T-cell (primary cell): ENCODE measurements at regions not wholly inside any gene's neighbourhood (a gene's known extent, or its start where the extent isn't known, plus 50 kb on each side); places are given as distances from the start of the nearest gene placed in this dataset.

Experiments used
- ATAC-seq, 4 experiments: fragments of 200-7000 bp in 3 of 4; fragments of 150-1000 bp in 1 of 4; cut with Tn5 transposase; replicated peaks in 1 of 4; 1 replicate in 3 of 4; 2 replicates in 1 of 4; pipeline ENCODE4 v1.10.0; 2021; ENCODE audit warnings: moderate library complexity in 3 of 4, mild to moderate bottlenecking in 2 of 4, moderate number of reproducible peaks in 1 of 4
- CTCF ChIA-PET, 2 donors: fragments of 300-600 bp; sonication (Branson Sonifier 250); formaldehyde crosslinking; loops; one replicate each; lab custom pipeline; 2022; ENCODE audit warnings: antibody characterized with exemption in 2 of 2; lab: Charles Lee
- POLR2A ChIA-PET, 2 donors: fragments of 300-600 bp; sonication (Branson Sonifier 250); formaldehyde crosslinking; loops; one replicate each; lab custom pipeline; 2022; ENCODE audit warnings: antibody characterized with exemption in 2 of 2; lab: Charles Lee
- DNase-seq, 35 experiments: peaks; one replicate each; pipeline versions ENCODE4 v3.0.0 to v3.0.0-alpha.2; 2013 to 2023
- H3K27ac ChIP-seq: one replicate; pipeline ENCODE4 v1.5.1; 2013; ENCODE audit warnings: low read length
- H3K27me3 ChIP-seq, 2 experiments: replicated peaks in 1 of 2; 1 replicate in 1 of 2; 2 replicates in 1 of 2; pipeline versions ENCODE4 v1.6.1 to v1.7.0; 2013; ENCODE audit warnings: low read length in 1 of 2, mixed read lengths in 1 of 2; ENCODE audit not compliant: control insufficient read depth in 2 of 2, insufficient read depth in 2 of 2; ENCODE audit errors: extremely low read depth in 1 of 2
- H3K36me3 ChIP-seq, 2 donors: 1 replicate in 1 of 2; 2 replicates in 1 of 2; pipeline versions ENCODE4 v1.6.1 to v1.7.0; 2013; ENCODE audit warnings: low read length in 1 of 2; ENCODE audit not compliant: control insufficient read depth in 2 of 2, insufficient read depth in 1 of 2; ENCODE audit errors: extremely low read depth in 1 of 2
- H3K4me1 ChIP-seq, 2 experiments: 1 replicate in 1 of 2; 2 replicates in 1 of 2; pipeline versions ENCODE4 v1.6.1 to v1.7.0; 2013; ENCODE audit warnings: low read length in 2 of 2, mixed read lengths in 1 of 2; ENCODE audit not compliant: insufficient read depth in 2 of 2, control insufficient read depth in 1 of 2; ENCODE audit errors: extremely low read depth in 1 of 2
- H3K4me3 ChIP-seq, 2 donors: 1 replicate in 1 of 2; 2 replicates in 1 of 2; pipeline versions ENCODE4 v1.5.1 to v1.7.0; 2013; ENCODE audit warnings: mild to moderate bottlenecking in 2 of 2, low read length in 1 of 2, moderate library complexity in 1 of 2; ENCODE audit not compliant: control insufficient read depth in 1 of 2; ENCODE audit errors: extremely low read depth in 1 of 2
- H3K9me3 ChIP-seq: 2 replicates; pipeline ENCODE4 v1.7.0; 2013
- H3K27ac Mint-ChIP-seq, 2 donors: one replicate each; pipeline ENCODE4 v1.8.0; 2020 to 2021; ENCODE audit warnings: mild to moderate bottlenecking in 2 of 2, mixed read lengths in 2 of 2
- H3K27me3 Mint-ChIP-seq, 2 donors: one replicate each; pipeline ENCODE4 v1.8.0; 2021 to 2022; ENCODE audit warnings: mixed read lengths in 2 of 2
- H3K36me3 Mint-ChIP-seq: one replicate; pipeline ENCODE4 v1.8.0; 2021; ENCODE audit warnings: mixed read lengths
- H3K4me1 Mint-ChIP-seq, 3 donors: one replicate each; pipeline ENCODE4 v1.8.0; 2020 to 2022; ENCODE audit warnings: mixed read lengths in 3 of 3, mild to moderate bottlenecking in 1 of 3
- H3K4me3 Mint-ChIP-seq, 3 donors: one replicate each; pipeline ENCODE4 v1.8.0; 2020 to 2022; ENCODE audit warnings: mild to moderate bottlenecking in 3 of 3, mixed read lengths in 3 of 3, moderate library complexity in 3 of 3
- H3K9me3 Mint-ChIP-seq, 3 donors: one replicate each; pipeline ENCODE4 v1.8.0; 2020 to 2022; ENCODE audit warnings: mixed read lengths in 3 of 3
- WGBS: methylation state at CpG from one replicate; pipeline ENCODE4 v1.1.5; 2013; ENCODE audit warnings: missing lambda C conversion rate; ENCODE audit not compliant: insufficient coverage; 5-methylcytosine and 5-hydroxymethylcytosine counted together

DNA sequence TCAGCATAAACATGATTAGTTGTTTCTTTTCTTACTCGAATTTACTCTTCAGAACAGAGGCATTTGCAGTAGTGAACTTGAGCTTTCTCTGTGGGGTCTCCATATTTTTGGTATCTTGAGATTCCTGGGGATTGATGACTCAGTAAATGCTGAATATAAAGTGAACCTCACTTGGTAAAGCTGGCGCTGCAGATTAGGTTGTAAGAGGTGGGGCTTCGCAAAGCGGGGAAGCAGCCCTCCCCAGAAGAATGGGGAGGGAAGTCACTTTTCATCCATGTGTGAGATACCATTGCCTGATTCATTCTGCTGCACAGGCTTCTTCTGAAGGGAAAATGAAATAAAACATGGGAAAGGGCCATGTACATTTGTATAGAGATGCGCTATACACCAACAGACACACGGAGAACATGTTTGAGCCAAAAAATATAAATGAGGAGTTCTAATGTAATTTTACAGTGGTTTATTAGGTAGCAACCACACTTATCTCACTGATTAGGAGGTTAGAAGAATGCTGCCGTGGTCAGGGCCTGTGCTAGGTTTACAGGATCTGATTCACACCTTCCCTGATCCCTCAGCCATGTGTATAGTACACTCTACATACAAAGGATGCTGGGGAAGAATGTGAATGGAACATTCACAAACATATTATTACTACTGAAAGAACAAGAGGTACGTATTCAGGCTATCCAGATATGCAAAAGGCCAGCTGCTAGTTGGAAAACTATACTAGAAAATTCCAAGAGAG, 63.5 kb downstream of the DNTTIP2 start:
- 100% methylated on average over 2 of the region's 8 CpGs for WGBS
- Mint-ChIP-seq H3K9me3 (no peaks in the 10 kb centered on the region), H3K4me1 (peaks cover 14 to 22% (median 19%) of the 10 kb centered on the region in 3 donors), H3K36me3 (no peaks in the 10 kb centered on the region), H3K4me3 (no peak overlapping the region), H3K27ac (no peak overlapping the region), H3K27me3 (no peaks in the 10 kb centered on the region)
- H3K9me3 ChIP-seq: no peaks in the 10 kb centered on the region
- DNase-seq (no peak), ATAC-seq (no peak)
- ChIA-PET POLR2A (no interaction called here), CTCF (interaction anchor here (0.5 to 2.8 kb wide), 8 partner anchors 19 to 868 kb away, joined by 3 to 35 read pairs (median 5); no protein-coding TSS in a partner anchor)
- H3K4me1 ChIP-seq: peaks cover 2 to 16% of the 10 kb centered on the region in 2 experiments
- H3K4me3 ChIP-seq: no peak overlapping the region
- H3K27me3 ChIP-seq: no peaks in the 10 kb centered on the region
- H3K36me3 ChIP-seq: no peaks in the 10 kb centered on the region
- no peak overlapping the region for H3K27ac ChIP-seq

DNA sequence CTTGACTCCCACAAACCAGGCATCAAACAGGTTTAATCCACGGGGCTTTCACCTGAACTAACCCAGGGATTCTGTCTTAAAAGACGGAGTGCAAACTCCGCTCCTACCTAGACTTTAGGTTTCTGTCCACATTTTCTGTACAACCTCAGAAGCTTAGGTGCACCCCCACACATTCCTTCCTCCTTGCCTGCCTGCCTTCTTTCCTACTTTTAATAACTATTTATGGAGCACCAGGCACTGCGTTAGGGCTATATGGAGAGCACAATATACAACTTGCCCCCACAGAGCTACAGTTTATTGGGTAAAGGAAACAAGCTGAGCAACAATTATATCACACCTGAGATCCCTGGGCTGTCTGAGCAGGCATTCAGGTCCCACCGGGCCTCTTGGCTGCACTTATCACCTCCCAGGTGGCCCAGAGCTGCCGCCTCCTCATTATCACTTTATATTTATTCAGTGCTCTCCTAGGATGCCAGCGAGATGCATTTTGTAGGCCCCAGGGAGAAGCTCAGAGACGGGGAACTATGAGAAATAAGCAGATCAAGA, 64.1 kb downstream of the DNTTIP2 start:
- ATAC-seq: no peak
- H3K9me3 Mint-ChIP-seq: no peaks in the 10 kb centered on the region
- Histone ChIP-seq H3K4me1 (peaks cover 2 to 16% of the 10 kb centered on the region in 2 experiments), H3K36me3 (no peaks in the 10 kb centered on the region), H3K27me3 (no peaks in the 10 kb centered on the region), H3K27ac (no peak overlapping the region), H3K4me3 (no peak overlapping the region), H3K9me3 (no peaks in the 10 kb centered on the region)
- ChIA-PET POLR2A (no interaction called here), CTCF (interaction anchor here (0.5 to 2.8 kb wide), 6 partner anchors 95 to 510 kb away, joined by 4 to 35 read pairs (median 5); partner anchors contain the start of gene GCLM (in 1 of the 2))
- no peaks in the 10 kb centered on the region for H3K27me3 Mint-ChIP-seq
- no peaks in the 10 kb centered on the region for H3K36me3 Mint-ChIP-seq
- H3K4me3 Mint-ChIP-seq: no peak overlapping the region
- WGBS: 85% methylated on average over 3 of the region's 8 CpGs
- H3K4me1 Mint-ChIP-seq: peaks cover 14 to 22% (median 19%) of the 10 kb centered on the region in 3 donors
- no peak overlapping the region for H3K27ac Mint-ChIP-seq
- DNase-seq: no peak

DNA sequence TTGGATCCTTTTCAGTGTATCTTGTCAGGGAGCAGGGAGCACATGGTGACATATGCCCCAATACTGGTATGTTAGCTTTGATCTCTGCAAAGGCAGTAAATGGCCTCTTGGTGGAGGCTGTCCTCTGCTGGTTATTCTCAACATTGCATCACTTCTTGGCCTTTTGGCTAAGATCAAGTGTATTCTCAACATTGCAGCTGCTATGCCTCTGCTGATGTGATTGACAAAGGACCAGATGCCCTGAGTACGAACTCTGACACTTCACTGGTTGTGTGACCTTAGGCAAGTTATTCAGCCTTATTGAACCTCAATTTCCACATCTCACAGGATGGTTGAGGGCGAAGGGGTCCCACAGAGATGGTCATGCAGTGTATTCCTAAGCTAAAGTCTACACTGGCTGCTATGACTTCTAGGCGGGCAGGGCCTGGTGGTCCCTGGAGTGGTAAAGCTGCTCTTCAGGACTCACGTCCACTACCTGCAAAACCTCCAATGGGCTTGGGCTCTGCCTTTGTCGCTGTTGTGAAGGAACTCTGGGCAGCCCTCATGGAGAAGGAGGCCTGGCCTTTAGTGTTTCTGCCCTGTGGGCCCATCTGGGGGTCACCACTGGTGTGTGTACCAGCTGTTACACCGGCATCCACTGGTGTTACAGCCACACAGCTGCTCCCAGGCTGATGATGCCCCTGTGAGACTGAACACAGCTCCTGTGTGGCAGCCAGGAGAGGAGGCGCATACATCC, 64.8 kb downstream of the DNTTIP2 start:
- CTCF ChIA-PET: interaction anchor here (0.8 to 3.8 kb wide), 12 partner anchors 9 to 735 kb away, joined by 3 to 35 read pairs (median 4); partner anchors contain the start of genes GCLM (in 1 of the 2) and MTF2 (in 1 of the 2)
- 90% methylated on average over 6 of the region's 7 CpGs for WGBS
- no peak overlapping the region for H3K27ac Mint-ChIP-seq
- H3K4me3 ChIP-seq: no peak overlapping the region
- H3K9me3 ChIP-seq: no peaks in the 10 kb centered on the region
- no peaks in the 10 kb centered on the region for H3K9me3 Mint-ChIP-seq
- H3K27me3 Mint-ChIP-seq: no peaks in the 10 kb centered on the region
- ATAC-seq (peak; percentile 39 to 61 (median 56)), DNase-seq (peak in 25 of 35 experiments; percentile 4 to 64 (median 19))
- H3K36me3 Mint-ChIP-seq: no peaks in the 10 kb centered on the region
- no peak overlapping the region for H3K27ac ChIP-seq
- no peak overlapping the region for H3K4me3 Mint-ChIP-seq
- H3K36me3 ChIP-seq: no peaks in the 10 kb centered on the region
- H3K27me3 ChIP-seq: no peaks in the 10 kb centered on the region
- H3K4me1 ChIP-seq: peaks cover 2 to 16% of the 10 kb centered on the region in 2 experiments
- POLR2A ChIA-PET: interaction anchor here in 1 of 2 donors (0.5 kb wide), 1 partner anchor 931 kb away, joined by 3 read pairs; no protein-coding TSS in a partner anchor
- peaks cover 14 to 22% (median 19%) of the 10 kb centered on the region in 3 donors for H3K4me1 Mint-ChIP-seq

DNA sequence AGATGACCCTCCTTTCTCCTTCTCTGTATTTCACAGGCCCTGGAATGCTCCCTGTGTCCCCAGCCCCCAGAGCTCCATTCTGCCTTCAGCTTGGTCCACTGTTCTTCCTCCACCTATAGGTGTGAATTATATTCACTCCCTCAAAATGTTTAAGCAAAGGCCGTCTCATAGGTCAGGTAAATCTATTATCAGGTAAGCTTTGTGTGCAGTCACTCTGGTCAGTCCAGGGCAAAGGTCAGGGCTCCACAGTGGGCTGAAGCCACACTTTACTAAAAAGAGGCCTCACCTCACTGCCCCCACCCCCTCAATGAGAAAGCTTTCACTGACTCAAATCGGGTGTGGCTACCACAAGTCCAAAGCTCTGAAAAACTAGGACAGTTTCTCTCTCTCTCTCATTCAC, 65.9 kb downstream of the DNTTIP2 start:
- CTCF ChIA-PET: interaction anchor here (0.7 to 3.8 kb wide), 9 partner anchors 14 to 734 kb away, joined by 3 to 35 read pairs (median 5); partner anchors contain the start of genes GCLM (in 1 of the 2) and MTF2 (in 1 of the 2)
- POLR2A ChIA-PET: no interaction called here
- H3K36me3 Mint-ChIP-seq: no peaks in the 10 kb centered on the region
- Histone ChIP-seq H3K27ac (no peak overlapping the region), H3K4me1 (peaks cover 2 to 13% of the 10 kb centered on the region in 2 experiments), H3K4me3 (no peak overlapping the region), H3K36me3 (no peaks in the 10 kb centered on the region), H3K27me3 (no peaks in the 10 kb centered on the region), H3K9me3 (no peaks in the 10 kb centered on the region)
- no peaks in the 10 kb centered on the region for H3K27me3 Mint-ChIP-seq
- peaks cover 13 to 16% (median 14%) of the 10 kb centered on the region in 3 donors for H3K4me1 Mint-ChIP-seq
- DNase-seq: no peak
- H3K4me3 Mint-ChIP-seq: no peak overlapping the region
- no peak overlapping the region for H3K27ac Mint-ChIP-seq
- WGBS: no CpG with 5 or more reads among the region's 2 CpGs
- H3K9me3 Mint-ChIP-seq: peaks cover 0 to 5% (median 4%) of the 10 kb centered on the region in 3 donors
- no peak for ATAC-seq

DNA sequence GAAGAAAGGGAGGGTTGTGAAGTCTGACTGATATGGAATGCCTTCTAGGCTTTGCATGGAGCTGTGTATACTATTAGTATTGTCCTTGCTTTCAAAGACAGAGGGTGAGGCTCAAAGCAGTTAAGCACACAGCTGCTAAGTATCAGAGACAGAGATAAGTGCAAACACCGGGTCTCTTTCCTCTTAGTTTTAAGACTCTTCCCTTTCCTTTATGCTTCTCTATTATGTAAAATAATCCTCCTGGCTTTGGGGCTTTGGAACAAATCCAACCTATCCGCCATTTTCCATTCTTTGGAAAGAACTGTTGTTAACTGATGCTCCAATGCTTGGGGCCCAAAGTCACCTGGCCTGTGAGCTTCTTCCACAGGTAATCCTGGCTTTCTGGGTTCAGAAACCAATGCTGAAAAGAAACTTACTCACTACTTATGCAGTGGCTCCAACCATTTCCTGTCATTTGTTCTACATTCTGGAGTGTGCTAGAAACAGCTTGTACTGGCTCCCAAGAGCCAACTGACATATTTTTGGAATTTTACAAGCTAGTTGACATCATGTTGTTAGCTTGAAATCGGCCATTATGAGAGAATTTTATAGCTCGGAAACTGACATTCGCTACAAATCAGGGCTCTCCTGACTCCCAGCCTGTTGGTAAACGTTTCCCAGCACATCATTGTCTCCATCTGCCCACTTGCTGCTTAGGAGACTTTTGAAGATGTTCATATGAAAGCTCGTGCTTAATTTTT, 67.5 kb downstream of the DNTTIP2 start:
- H3K4me1 Mint-ChIP-seq: no peaks in the 10 kb centered on the region
- H3K9me3 Mint-ChIP-seq: peaks cover 0 to 7% (median 4%) of the 10 kb centered on the region in 3 donors
- H3K27ac Mint-ChIP-seq: no peak overlapping the region
- Histone ChIP-seq H3K9me3 (no peaks in the 10 kb centered on the region), H3K36me3 (no peaks in the 10 kb centered on the region), H3K27ac (no peak overlapping the region), H3K27me3 (no peaks in the 10 kb centered on the region), H3K4me1 (no peaks in the 10 kb centered on the region), H3K4me3 (no peak overlapping the region)
- ChIA-PET POLR2A (interaction anchor here (0.6 to 1.0 kb wide), 3 partner anchors 9 to 372 kb away, joined by 3 to 4 read pairs (median 4); no protein-coding TSS in a partner anchor), CTCF (interaction anchor here (0.7 to 3.8 kb wide), 3 partner anchors 182 to 508 kb away, joined by 3 to 20 read pairs (median 4); no protein-coding TSS in a partner anchor)
- no peak for DNase-seq
- 84% methylated on average over 2 of the region's 7 CpGs for WGBS
- ATAC-seq: no peak
- no peak overlapping the region for H3K4me3 Mint-ChIP-seq
- no peaks in the 10 kb centered on the region for H3K27me3 Mint-ChIP-seq
- H3K36me3 Mint-ChIP-seq: no peaks in the 10 kb centered on the region
